Endothelial cell of umbilical vein (primary cell): ENCODE measurements at regions not wholly inside any gene's neighbourhood (a gene's known extent, or its start where the extent isn't known, plus 50 kb on each side); places are given as distances from the start of the nearest gene placed in this dataset.

ENCODE experiments used
- FOS ChIP-seq: IDR thresholded peaks from 2 replicates; pipeline ENCODE4 v1.6.1; 2011; ENCODE audit warnings: mild to moderate bottlenecking, low read length, moderate library complexity, borderline replicate concordance; ENCODE audit not compliant: insufficient read depth
- MYC ChIP-seq: IDR thresholded peaks from one replicate; pipeline ENCODE4 v1.6.1; 2011; ENCODE audit warnings: mild to moderate bottlenecking, low read depth, low read length
- POLR2A ChIP-seq: IDR thresholded peaks from 2 replicates; pipeline ENCODE4 v1.6.1; 2012; ENCODE audit warnings: low read depth, mild to moderate bottlenecking, control low read depth, low read length
- TF ChIP-seq, protein P1 (sequence below), 2 donors: IDR thresholded peaks; 1 replicate in 1 of 2; 2 replicates in 1 of 2; pipeline ENCODE4 v1.5.1; 2011; ENCODE audit warnings: low read length in 2 of 2, mild to moderate bottlenecking in 2 of 2, moderate library complexity in 2 of 2, control low read depth in 1 of 2, inconsistent platforms in 1 of 2, low read depth in 1 of 2; ENCODE audit not compliant: insufficient read depth in 1 of 2; ENCODE audit errors: extremely low read depth in 1 of 2

GRCh38 chr5:54704333-54704732, 186.8 kb downstream of the SNX18 start:
- TF ChIP-seq MYC (no peak), POLR2A (no peak), FOS (no peak)
- TF ChIP-seq, protein P1, sequence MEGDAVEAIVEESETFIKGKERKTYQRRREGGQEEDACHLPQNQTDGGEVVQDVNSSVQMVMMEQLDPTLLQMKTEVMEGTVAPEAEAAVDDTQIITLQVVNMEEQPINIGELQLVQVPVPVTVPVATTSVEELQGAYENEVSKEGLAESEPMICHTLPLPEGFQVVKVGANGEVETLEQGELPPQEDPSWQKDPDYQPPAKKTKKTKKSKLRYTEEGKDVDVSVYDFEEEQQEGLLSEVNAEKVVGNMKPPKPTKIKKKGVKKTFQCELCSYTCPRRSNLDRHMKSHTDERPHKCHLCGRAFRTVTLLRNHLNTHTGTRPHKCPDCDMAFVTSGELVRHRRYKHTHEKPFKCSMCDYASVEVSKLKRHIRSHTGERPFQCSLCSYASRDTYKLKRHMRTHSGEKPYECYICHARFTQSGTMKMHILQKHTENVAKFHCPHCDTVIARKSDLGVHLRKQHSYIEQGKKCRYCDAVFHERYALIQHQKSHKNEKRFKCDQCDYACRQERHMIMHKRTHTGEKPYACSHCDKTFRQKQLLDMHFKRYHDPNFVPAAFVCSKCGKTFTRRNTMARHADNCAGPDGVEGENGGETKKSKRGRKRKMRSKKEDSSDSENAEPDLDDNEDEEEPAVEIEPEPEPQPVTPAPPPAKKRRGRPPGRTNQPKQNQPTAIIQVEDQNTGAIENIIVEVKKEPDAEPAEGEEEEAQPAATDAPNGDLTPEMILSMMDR (IDR thresholded peaks at IDR 0.05; ENCODE audit: extremely low read depth in 1 of 2, insufficient read depth in 1 of 2, low read depth in 1 of 2, low read length in 2 of 2), result no peak
